Choroid plexus epithelial cell (primary cell): ENCODE measurements at regions not wholly inside any gene's neighbourhood (a gene's known extent, or its start where the extent isn't known, plus 50 kb on each side); places are given as distances from the start of the nearest gene placed in this dataset.
"Not testable (repeated sequence)": the region's sequence is repeated elsewhere in the genome, so short reads cannot be mapped to it uniquely, and the experiment has no call there.

ENCODE experiments used
- DNase-seq: peaks from one replicate; pipeline ENCODE4 v3.0.0-alpha.2; 2010; ENCODE audit warnings: low read depth
- H3K4me3 ChIP-seq: 2 replicates; pipeline ENCODE4 v1.5.1; 2011; ENCODE audit warnings: low read depth, mild to moderate bottlenecking, control low read depth, low read length, moderate library complexity
- TF ChIP-seq, protein P1 (sequence below): conservative IDR thresholded peaks from 2 replicates; pipeline ENCODE4 v1.5.1; 2011; ENCODE audit warnings: low read depth, mild to moderate bottlenecking, control low read depth, inconsistent platforms, low read length, moderate library complexity

DNA sequence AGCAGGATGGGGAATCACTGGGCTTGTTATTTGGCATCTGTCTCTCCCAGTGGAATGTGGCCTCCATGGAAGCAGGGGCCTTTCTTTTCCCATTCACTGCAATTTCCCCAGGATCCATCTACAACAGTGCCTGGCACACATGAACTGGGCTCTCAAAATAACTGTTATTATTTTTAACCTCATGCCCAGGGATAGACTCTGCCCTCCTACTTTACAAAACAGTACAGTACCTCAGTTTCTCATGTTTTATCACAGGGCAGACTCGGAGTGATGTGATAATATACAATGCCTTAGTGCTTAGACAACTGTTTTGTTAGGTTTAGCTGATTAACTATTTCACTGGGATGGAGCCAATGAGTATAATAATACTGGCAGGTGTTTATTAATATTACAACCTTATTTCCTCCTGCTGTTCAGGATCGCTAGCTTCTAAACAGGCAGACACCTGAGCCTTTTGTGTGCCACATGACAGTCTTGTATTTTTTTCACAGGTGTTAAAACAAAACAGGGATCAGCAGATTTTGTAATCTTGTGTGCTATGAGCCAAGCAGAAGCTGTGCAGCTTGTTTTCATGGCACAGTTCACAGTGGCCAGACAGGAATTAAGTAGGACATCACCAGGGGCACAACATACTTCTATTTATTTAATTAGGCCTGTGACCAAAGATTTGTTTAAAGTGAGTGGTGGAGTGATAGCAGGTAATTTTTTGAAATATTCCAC, 157.7 kb upstream of the EYA4 start:
- no peak for DNase-seq
- TF ChIP-seq, protein P1, sequence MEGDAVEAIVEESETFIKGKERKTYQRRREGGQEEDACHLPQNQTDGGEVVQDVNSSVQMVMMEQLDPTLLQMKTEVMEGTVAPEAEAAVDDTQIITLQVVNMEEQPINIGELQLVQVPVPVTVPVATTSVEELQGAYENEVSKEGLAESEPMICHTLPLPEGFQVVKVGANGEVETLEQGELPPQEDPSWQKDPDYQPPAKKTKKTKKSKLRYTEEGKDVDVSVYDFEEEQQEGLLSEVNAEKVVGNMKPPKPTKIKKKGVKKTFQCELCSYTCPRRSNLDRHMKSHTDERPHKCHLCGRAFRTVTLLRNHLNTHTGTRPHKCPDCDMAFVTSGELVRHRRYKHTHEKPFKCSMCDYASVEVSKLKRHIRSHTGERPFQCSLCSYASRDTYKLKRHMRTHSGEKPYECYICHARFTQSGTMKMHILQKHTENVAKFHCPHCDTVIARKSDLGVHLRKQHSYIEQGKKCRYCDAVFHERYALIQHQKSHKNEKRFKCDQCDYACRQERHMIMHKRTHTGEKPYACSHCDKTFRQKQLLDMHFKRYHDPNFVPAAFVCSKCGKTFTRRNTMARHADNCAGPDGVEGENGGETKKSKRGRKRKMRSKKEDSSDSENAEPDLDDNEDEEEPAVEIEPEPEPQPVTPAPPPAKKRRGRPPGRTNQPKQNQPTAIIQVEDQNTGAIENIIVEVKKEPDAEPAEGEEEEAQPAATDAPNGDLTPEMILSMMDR, result no peak
- H3K4me3 ChIP-seq, result no peak overlapping the region

DNA sequence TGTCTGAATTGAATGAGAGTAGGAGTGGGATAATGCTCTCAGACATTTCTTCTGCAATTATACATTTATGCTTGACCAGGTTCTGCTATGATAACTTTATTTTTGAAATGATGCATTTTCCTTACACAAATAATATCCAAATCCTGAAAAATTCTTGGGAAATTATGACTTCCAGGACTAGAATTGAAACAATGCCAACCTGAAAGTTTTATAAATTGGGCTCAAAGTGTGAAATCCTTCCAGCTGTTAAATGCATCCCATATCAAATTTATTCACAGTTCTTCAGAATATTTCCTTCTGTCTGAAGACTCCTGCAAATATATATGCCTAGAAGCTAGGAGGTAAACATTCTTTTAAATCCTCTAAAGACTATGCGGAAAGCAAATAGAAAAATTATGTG, 155.7 kb upstream of the EYA4 start:
- DNase-seq, result no peak
- H3K4me3 ChIP-seq, result no peak overlapping the region
- TF ChIP-seq, protein P1, result no peak

DNA sequence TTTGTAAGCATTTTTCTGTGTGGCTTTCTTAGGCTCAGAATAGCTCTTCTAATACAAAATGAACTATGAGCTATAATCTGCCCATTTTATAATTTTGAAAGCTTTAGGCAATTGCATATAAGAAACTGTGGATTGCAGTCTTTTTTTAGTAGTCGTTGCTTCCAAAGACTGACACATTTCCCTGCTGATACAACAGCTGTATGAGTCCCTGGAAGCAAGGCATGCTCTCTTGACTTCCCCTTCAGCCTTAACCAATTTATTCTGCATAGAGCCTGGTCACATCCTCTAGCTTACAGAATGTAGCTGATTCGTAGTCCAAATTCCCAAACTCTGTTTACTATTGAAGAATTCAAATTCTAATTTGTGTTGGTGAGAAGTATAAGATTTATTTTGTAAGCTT, 155.3 kb upstream of the EYA4 start:
- TF ChIP-seq, protein P1, result no peak
- H3K4me3 ChIP-seq, result no peak overlapping the region
- DNase-seq, result no peak

DNA sequence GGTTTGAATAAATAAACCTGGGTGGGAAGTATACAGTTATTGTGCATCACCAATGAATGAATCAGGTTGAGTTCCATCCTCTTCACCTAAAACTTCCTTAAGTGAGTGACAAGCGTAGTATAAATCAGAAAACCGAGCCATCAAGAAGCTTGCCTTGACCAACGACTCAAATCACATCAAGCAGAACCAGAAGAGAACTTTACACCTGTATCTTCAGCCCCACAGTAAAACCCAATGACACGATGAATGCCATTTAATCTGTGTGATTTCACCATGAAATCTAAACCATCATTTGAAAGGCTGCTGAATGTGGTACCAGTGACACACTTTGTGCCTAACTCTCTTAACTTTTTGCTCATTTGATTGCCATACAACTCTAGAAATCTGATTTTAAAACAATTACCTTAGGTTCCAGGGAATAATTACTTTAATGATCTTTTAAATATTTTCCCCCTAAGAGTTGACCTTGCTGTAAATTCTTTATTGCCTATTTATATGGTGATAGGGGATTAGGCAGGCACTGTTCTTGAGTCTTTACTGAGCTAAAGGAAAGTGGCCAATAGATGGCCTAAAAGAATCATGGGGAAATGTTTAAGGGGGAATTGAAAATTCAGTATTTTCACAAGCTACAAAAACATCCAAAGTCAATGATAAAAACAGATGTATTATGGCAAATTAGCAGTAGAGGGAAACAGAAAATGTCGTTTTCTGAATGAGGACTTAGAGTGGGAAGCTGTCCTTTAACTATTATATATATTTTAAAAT, 152.0 kb upstream of the EYA4 start:
- DNase-seq, result no peak
- TF ChIP-seq, protein P1, result no peak
- H3K4me3 ChIP-seq, result no peak overlapping the region

DNA sequence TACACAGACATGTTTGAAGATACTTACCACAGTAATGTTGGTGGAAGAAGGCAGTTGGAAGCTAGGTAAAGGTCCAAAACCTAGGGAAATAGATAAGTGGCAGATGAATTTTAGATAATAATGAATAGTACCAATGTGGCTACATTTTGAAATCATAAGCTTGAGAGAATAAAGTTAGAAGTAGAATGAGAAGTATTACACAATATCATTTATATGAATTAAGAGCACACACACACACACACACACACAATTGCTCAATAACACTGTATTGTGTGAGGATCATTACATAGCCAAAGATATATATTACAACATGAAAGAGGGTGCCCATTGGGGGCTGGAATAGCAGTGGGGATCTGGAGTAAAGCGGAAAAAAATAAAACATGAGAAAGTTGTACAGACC, 149.0 kb upstream of the EYA4 start:
- no peak for DNase-seq
- TF ChIP-seq, protein P1, result no peak
- no peak overlapping the region for H3K4me3 ChIP-seq

DNA sequence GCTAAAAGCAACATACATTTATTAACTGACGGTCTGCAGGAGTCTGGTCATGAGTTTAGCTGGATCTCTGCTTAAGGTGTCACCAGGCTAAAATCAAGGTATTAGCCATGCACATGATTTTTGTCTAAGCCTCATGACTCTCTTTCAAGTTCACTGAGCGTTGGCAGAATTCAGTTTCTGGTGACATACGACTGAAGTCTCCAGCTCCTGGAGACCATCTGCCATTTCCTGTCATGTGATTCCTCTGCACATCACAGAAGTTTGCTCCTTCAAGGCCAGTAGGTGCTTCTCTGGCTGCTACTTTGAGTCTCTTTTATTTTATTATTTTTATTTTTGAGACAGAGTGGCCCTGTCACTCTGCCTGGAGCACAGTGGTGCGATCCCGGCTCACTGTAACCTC, 148.4 kb upstream of the EYA4 start:
- DNase-seq, result no peak
- H3K4me3 ChIP-seq, result no peak overlapping the region
- TF ChIP-seq, protein P1, result no peak

DNA sequence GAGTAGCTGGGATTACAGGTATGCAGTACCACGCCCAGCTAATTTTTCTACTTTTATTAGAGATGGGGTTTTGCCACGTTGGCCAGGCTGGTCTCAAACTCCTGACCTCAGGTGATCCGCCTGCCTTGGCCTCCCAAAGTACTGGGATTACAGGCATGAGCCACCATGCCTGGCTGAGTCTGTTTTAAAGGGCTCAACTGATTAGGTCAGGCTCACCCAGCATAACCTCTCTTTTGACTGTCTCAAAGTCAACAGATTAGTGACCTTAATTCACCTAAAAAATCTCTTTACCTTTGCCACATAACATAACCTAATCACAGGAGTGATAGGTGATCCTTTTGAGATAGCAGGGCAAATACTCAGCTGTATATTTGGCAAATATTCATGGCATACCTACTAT, 147.9 kb upstream of the EYA4 start:
- H3K4me3 ChIP-seq, DNase-seq: not testable (repeated sequence)
